OCI-LY7 (cell line): ENCODE measurements at regions not wholly inside any gene's neighbourhood (a gene's known extent, or its start where the extent isn't known, plus 50 kb on each side); places are given as distances from the start of the nearest gene placed in this dataset.
A peak's percentile ranks its signal among the peaks of the same experiment; 100 is the strongest.

ENCODE experiments used
- BruUV-seq: library from RNA; stranded (reverse); fragments of 400-500 nt; replicated peaks from 2 replicates; lab custom pipeline; 2021; lab: Mats Ljungman, UMichigan
- CTCF ChIA-PET: fragments of 300-600 bp; sonication (Branson Sonifier 250); formaldehyde crosslinking; loops from one replicate; lab custom pipeline; 2022; ENCODE audit warnings: antibody characterized with exemption; ENCODE audit not compliant: unreplicated experiment; lab: Charles Lee
- POLR2A ChIA-PET: fragments of 300-600 bp; sonication (Branson Sonifier 250); formaldehyde crosslinking; loops from one replicate; lab custom pipeline; 2022; ENCODE audit warnings: antibody characterized with exemption; lab: Charles Lee
- DNase-seq: peaks from one replicate; pipeline ENCODE4 v3.0.0-alpha.2; 2015; ENCODE audit warnings: low spot score
- H2AFZ ChIP-seq: fragments of 200-600 bp; sonication (generic), shearing (Covaris generic); 2 replicates; pipeline ENCODE4 v1.6.1; 2014; ENCODE audit warnings: mild to moderate bottlenecking, antibody characterized with exemption, low read length, moderate library complexity
- H3K27ac ChIP-seq: fragments of 200-600 bp; sonication (generic); 2 replicates; pipeline ENCODE4 v1.5.1; 2014; ENCODE audit warnings: mixed run types, low read depth, mild to moderate bottlenecking, moderate library complexity, low read length, inconsistent platforms; ENCODE audit not compliant: poor library complexity, severe bottlenecking
- H3K36me3 ChIP-seq: fragments of 200-600 bp; sonication (generic); 2 replicates; pipeline ENCODE4 v1.6.1; 2014; ENCODE audit warnings: mild to moderate bottlenecking, antibody characterized with exemption, low read length, moderate library complexity, mixed read lengths; ENCODE audit not compliant: insufficient read depth
- H3K4me1 ChIP-seq: fragments of 200-600 bp; sonication (generic); 2 replicates; pipeline ENCODE4 v1.5.1; 2014; ENCODE audit warnings: mild to moderate bottlenecking, low read length; ENCODE audit not compliant: insufficient read depth, poor library complexity, severe bottlenecking
- H3K4me2 ChIP-seq: fragments of 200-600 bp; sonication (generic); 2 replicates; pipeline ENCODE4 v1.6.1; 2014; ENCODE audit warnings: mild to moderate bottlenecking, low read length
- H3K4me3 ChIP-seq: fragments of 200-600 bp; sonication (generic); 2 replicates; pipeline ENCODE4 v1.5.1; 2014; ENCODE audit warnings: mild to moderate bottlenecking, low read depth, low read length; ENCODE audit not compliant: poor library complexity, severe bottlenecking
- H3K79me2 ChIP-seq: fragments of 200-600 bp; sonication (generic); 2 replicates; pipeline ENCODE4 v1.6.1; 2016; ENCODE audit warnings: low read depth, mild to moderate bottlenecking, low read length, moderate library complexity, mixed read lengths; ENCODE audit not compliant: insufficient read depth
- H3K9me2 ChIP-seq: fragments of 200-600 bp; sonication (generic); 2 replicates; pipeline ENCODE4 v1.6.1; 2016; ENCODE audit warnings: mild to moderate bottlenecking, low read length, mixed read lengths; ENCODE audit not compliant: insufficient read depth
- H3K9me3 ChIP-seq: fragments of 200-600 bp; sonication (generic); 2 replicates; pipeline ENCODE4 v1.6.1; 2014; ENCODE audit warnings: mild to moderate bottlenecking, mixed run types, low read length, mixed read lengths
- H4K20me1 ChIP-seq: fragments of 200-600 bp; sonication (generic); 2 replicates; pipeline ENCODE4 v1.6.1; 2014; ENCODE audit warnings: mild to moderate bottlenecking, antibody characterized with exemption, low read length, moderate library complexity, mixed read lengths; ENCODE audit not compliant: insufficient read depth
- EZH2phosphoT487 ChIP-seq: fragments of 200-600 bp; sonication (generic); IDR thresholded peaks from 2 replicates; pipeline ENCODE4 v1.6.1; 2018; ENCODE audit warnings: low read depth, borderline replicate concordance, mild to moderate bottlenecking, mixed run types, antibody characterized with exemption, low read length, moderate library complexity, mixed read lengths
- intact Hi-C: fragments of 100-400 bp; cut with micrococcal nuclease; formaldehyde crosslinking; loops from one replicate; pipeline ENCODE4 v1.10.0; 2022; ENCODE audit not compliant: unreplicated experiment
- TF ChIP-seq, protein P1 (sequence below): fragments of 200-600 bp; sonication (generic); conservative IDR thresholded peaks from 2 replicates; pipeline ENCODE4 v1.5.1; 2014; ENCODE audit warnings: mild to moderate bottlenecking, antibody characterized with exemption, low read length, moderate library complexity, mixed read lengths

DNA sequence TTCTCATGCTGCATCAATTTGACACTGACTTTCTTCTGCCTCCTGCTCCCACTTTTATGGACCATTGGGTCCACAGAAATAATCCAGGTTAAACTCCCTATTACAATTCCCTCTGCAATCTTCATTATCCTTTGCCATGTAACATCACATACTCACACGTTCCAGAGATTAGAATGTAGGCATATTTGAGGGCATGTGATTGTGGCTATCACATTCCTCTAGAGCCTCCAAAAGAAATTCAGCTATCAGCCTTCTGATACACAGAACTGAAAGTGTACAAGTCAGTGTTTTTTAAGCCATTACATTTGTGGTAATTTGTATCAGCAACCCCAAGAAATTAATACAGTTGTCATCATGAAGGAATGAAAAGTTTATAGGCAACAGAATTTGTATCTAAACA lies 892.4 kb downstream of the RPS29 start:
- CTCF ChIA-PET: no interaction called here
- no peak overlapping the region for H2AFZ ChIP-seq
- H3K9me3 ChIP-seq: no peaks in the 10 kb centered on the region
- DNase-seq: no peak
- intact Hi-C loops: no loop called here
- no TSS peak for BruUV-seq
- no peaks in the 10 kb centered on the region for H3K36me3 ChIP-seq
- H4K20me1 ChIP-seq: no peaks in the 10 kb centered on the region
- H3K79me2 ChIP-seq: no peaks in the 10 kb centered on the region
- H3K27ac ChIP-seq: no peak overlapping the region
- no peak overlapping the region for H3K4me2 ChIP-seq
- TF ChIP-seq EZH2phosphoT487: no peak
- TF ChIP-seq, protein P1, sequence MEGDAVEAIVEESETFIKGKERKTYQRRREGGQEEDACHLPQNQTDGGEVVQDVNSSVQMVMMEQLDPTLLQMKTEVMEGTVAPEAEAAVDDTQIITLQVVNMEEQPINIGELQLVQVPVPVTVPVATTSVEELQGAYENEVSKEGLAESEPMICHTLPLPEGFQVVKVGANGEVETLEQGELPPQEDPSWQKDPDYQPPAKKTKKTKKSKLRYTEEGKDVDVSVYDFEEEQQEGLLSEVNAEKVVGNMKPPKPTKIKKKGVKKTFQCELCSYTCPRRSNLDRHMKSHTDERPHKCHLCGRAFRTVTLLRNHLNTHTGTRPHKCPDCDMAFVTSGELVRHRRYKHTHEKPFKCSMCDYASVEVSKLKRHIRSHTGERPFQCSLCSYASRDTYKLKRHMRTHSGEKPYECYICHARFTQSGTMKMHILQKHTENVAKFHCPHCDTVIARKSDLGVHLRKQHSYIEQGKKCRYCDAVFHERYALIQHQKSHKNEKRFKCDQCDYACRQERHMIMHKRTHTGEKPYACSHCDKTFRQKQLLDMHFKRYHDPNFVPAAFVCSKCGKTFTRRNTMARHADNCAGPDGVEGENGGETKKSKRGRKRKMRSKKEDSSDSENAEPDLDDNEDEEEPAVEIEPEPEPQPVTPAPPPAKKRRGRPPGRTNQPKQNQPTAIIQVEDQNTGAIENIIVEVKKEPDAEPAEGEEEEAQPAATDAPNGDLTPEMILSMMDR: no peak
- H3K9me2 ChIP-seq: no peaks in the 10 kb centered on the region
- H3K4me3 ChIP-seq: no peak overlapping the region
- H3K4me1 ChIP-seq: no peaks in the 10 kb centered on the region
- POLR2A ChIA-PET: no interaction called here

- H3K79me2 ChIP-seq: no peaks in the 10 kb centered on the region
- H3K4me2 ChIP-seq: no peak overlapping the region
- no peaks in the 10 kb centered on the region for H3K36me3 ChIP-seq
- no peaks in the 10 kb centered on the region for H4K20me1 ChIP-seq
- H3K4me1 ChIP-seq: no peaks in the 10 kb centered on the region
- intact Hi-C loops: no loop called here
- ChIA-PET CTCF (no interaction called here), POLR2A (interaction anchor here (0.6 kb wide), 1 partner anchor 468 kb away, joined by 3 read pairs; no protein-coding TSS in a partner anchor)
- no peak for DNase-seq
- H3K9me2 ChIP-seq: no peaks in the 10 kb centered on the region
- H3K9me3 ChIP-seq: no peaks in the 10 kb centered on the region
- BruUV-seq: no TSS peak
- no peak overlapping the region for H3K27ac ChIP-seq
- TF ChIP-seq EZH2phosphoT487: no peak
- TF ChIP-seq, protein P1: peak; percentile 51; the same call in 1 of the 2 replicates
- no peak overlapping the region for H2AFZ ChIP-seq
- H3K4me3 ChIP-seq: no peak overlapping the region
These were observed 895.8 kb downstream of the RPS29 start for GRCh38 chr14:48690349-48690748.

DNA sequence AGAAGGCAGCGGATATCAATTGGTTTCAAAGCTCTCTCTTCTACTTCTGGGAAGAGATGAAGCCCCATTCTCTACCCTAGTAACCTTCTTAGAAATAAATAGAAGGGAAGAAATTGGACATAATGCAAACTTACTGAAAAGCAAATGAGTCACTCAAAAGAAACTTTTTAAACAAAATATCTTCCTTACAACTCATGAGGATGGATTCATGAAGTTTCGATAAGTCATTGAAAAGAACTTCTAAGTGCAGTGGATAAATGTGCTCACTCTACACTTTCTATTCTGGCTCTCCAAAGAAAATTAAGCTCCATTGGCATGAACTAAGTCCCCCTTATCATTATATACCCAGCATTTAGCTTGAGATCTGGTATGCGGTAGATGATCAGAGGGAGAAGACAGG lies 899.5 kb downstream of the RPS29 start:
- Histone ChIP-seq H3K36me3 (no peaks in the 10 kb centered on the region), H3K4me1 (no peaks in the 10 kb centered on the region), H3K4me2 (no peak overlapping the region), H3K4me3 (no peak overlapping the region), H2AFZ (no peak overlapping the region), H3K79me2 (no peaks in the 10 kb centered on the region), H3K9me3 (no peaks in the 10 kb centered on the region), H3K9me2 (no peaks in the 10 kb centered on the region), H3K27ac (no peak overlapping the region), H4K20me1 (no peaks in the 10 kb centered on the region)
- intact Hi-C loops: no loop called here
- ChIA-PET CTCF (no interaction called here), POLR2A (interaction anchor here (0.7 to 1.2 kb wide), 2 partner anchors 17 to 378 kb away, joined by 3 read pairs; no protein-coding TSS in a partner anchor)
- no peak for DNase-seq
- no TSS peak for BruUV-seq
- TF ChIP-seq, protein P1: no peak
- TF ChIP-seq EZH2phosphoT487: no peak
